HG02763 (cell line): ENCODE measurements at regions not wholly inside any gene's neighbourhood (a gene's known extent, or its start where the extent isn't known, plus 50 kb on each side); places are given as distances from the start of the nearest gene placed in this dataset.
A peak's percentile ranks its signal among the peaks of the same experiment; 100 is the strongest.
"Not testable (repeated sequence)": the region's sequence is repeated elsewhere in the genome, so short reads cannot be mapped to it uniquely, and the experiment has no call there.

Experiments used
- ATAC-seq: cut with Tn5 transposase; IDR thresholded peaks from one replicate; pipeline ENCODE4 v1.9.1; 2021; ENCODE audit warnings: mild to moderate bottlenecking, moderate library complexity; ENCODE audit not compliant: unreplicated experiment

GRCh38 chr11:92594251-92594650, 369.6 kb downstream of the FAT3 start:
- ATAC-seq: no peak

GRCh38 chr11:92595052-92595451, 370.4 kb downstream of the FAT3 start:
- no peak for ATAC-seq

- ATAC-seq: no peak
These were observed 372.1 kb downstream of the FAT3 start for GRCh38 chr11:92596596-92597317.

- ATAC-seq: no peak
These were observed 368.4 kb upstream of the MTNR1B start for GRCh38 chr11:92601048-92601447.

GRCh38 chr11:92605667-92606066, 363.8 kb upstream of the MTNR1B start:
- no peak for ATAC-seq

- no peak for ATAC-seq
These were observed 361.3 kb upstream of the MTNR1B start for GRCh38 chr11:92607969-92608722.

GRCh38 chr11:92611157-92611556, 358.3 kb upstream of the MTNR1B start:
- ATAC-seq: no peak

GRCh38 chr11:92618020-92618419, 351.4 kb upstream of the MTNR1B start:
- ATAC-seq: not testable (repeated sequence)

GRCh38 chr11:92623055-92623454, 346.4 kb upstream of the MTNR1B start:
- ATAC-seq: peak; percentile 50

- no peak for ATAC-seq
These were observed 343.6 kb upstream of the MTNR1B start for GRCh38 chr11:92625894-92626293.

- no peak for ATAC-seq
These were observed 342.8 kb upstream of the MTNR1B start for GRCh38 chr11:92626624-92627023.

- ATAC-seq: no peak
These were observed 341.7 kb upstream of the MTNR1B start for GRCh38 chr11:92627615-92628256.

- ATAC-seq: no peak
These were observed 340.8 kb upstream of the MTNR1B start for GRCh38 chr11:92628401-92629292.

- ATAC-seq: no peak
These were observed 337.0 kb upstream of the MTNR1B start for GRCh38 chr11:92632495-92632894.

- no peak for ATAC-seq
These were observed 335.6 kb upstream of the MTNR1B start for GRCh38 chr11:92633820-92634219.

- no peak for ATAC-seq
These were observed 332.8 kb upstream of the MTNR1B start for GRCh38 chr11:92636543-92637188.

GRCh38 chr11:92638678-92639077, 330.8 kb upstream of the MTNR1B start:
- ATAC-seq: no peak

- ATAC-seq: no peak
These were observed 327.1 kb upstream of the MTNR1B start for GRCh38 chr11:92642177-92642931.

- no peak for ATAC-seq
These were observed 325.6 kb upstream of the MTNR1B start for GRCh38 chr11:92643827-92644226.
